H1 (cell line): ENCODE measurements at regions not wholly inside any gene's neighbourhood (a gene's known extent, or its start where the extent isn't known, plus 50 kb on each side); places are given as distances from the start of the nearest gene placed in this dataset.

ENCODE experiments used
- KDM5A ChIP-seq: fragments of 200-600 bp; IDR thresholded peaks from 2 replicates; pipeline ENCODE4 v1.7.1; 2012; ENCODE audit warnings: mild to moderate bottlenecking, low read length, inconsistent platforms, mixed read lengths
- POLR2A ChIP-seq, 2 experiments: IDR thresholded peaks; 1 replicate in 1 of 2; 2 replicates in 1 of 2; pipeline ENCODE4 v1.6.1; 2011; ENCODE audit warnings: low read depth in 2 of 2, low read length in 2 of 2, mild to moderate bottlenecking in 2 of 2; ENCODE audit errors: control extremely low read depth in 1 of 2
- SP1 ChIP-seq: IDR thresholded peaks from 2 replicates; pipeline ENCODE4 v1.6.1; 2011; ENCODE audit warnings: low read depth, low read length
- TAF1 ChIP-seq: IDR thresholded peaks from 2 replicates; pipeline ENCODE4 v1.6.1; 2011; ENCODE audit warnings: mild to moderate bottlenecking, low read depth, low read length
- TF ChIP-seq, protein P1 (sequence below), 3 experiments: IDR thresholded peaks; 1 replicate in 2 of 3; 2 replicates in 1 of 3; pipeline versions ENCODE4 v1.5.1 to v1.6.1; 2011; ENCODE audit warnings: low read length in 3 of 3, mild to moderate bottlenecking in 3 of 3, inconsistent platforms in 2 of 3, low read depth in 1 of 3, moderate library complexity in 1 of 3; ENCODE audit not compliant: insufficient read depth in 1 of 3; ENCODE audit errors: control extremely low read depth in 1 of 3

DNA sequence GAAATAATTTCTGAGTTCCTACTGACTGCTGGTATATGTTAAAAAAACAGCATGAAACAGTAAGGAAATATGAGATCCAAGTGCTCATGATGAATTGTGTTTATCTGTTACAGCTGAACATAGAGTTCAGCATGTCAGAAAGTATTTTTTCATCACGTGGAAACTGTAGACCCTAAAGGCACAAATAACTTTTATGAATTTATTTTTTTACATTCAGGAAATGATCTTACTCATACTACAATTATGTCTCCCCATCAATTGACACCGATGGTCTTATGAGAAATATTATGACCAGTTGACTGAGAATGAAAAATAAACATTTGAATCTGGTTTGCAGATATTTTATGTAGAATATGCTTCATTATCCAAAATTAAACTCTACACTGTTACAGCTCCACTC is 283.1 kb upstream of the SPANXN4 start:
- no peak for TF ChIP-seq POLR2A (IDR thresholded peaks at IDR 0.05; ENCODE audit: control extremely low read depth in 1 of 2, low read depth in 2 of 2, low read length in 2 of 2)
- TF ChIP-seq KDM5A, result no peak
- TF ChIP-seq, protein P1, sequence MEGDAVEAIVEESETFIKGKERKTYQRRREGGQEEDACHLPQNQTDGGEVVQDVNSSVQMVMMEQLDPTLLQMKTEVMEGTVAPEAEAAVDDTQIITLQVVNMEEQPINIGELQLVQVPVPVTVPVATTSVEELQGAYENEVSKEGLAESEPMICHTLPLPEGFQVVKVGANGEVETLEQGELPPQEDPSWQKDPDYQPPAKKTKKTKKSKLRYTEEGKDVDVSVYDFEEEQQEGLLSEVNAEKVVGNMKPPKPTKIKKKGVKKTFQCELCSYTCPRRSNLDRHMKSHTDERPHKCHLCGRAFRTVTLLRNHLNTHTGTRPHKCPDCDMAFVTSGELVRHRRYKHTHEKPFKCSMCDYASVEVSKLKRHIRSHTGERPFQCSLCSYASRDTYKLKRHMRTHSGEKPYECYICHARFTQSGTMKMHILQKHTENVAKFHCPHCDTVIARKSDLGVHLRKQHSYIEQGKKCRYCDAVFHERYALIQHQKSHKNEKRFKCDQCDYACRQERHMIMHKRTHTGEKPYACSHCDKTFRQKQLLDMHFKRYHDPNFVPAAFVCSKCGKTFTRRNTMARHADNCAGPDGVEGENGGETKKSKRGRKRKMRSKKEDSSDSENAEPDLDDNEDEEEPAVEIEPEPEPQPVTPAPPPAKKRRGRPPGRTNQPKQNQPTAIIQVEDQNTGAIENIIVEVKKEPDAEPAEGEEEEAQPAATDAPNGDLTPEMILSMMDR (IDR thresholded peaks at IDR 0.05; ENCODE audit: control extremely low read depth in 1 of 3, insufficient read depth in 1 of 3, low read depth in 1 of 3, low read length in 3 of 3), result no peak
- no peak for TF ChIP-seq TAF1
- no peak for TF ChIP-seq SP1
